ENCODE measurements at regions not wholly inside any gene's neighbourhood (a gene's known extent, or its start where the extent isn't known, plus 50 kb on each side); places are given as distances from the start of the nearest gene placed in this dataset.

DNA sequence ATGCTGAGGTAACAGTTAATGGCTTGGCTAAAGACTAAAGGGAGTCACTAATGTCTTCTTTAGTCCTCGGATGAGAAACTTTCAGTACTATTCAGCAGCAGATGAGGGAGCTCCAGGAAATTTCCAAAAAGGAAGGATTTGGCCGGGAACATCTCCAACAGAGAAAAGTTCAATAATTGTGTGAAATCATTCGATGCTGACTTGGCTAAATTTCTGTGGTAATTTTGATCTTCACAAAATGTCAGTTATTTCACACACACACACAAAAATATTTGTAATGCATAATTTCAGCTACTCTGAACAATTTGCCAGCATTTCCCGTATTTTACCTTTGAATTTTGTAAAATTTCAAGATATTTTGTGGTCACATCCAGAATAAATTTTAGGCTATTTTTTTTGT lies 462.8 kb upstream of the MDFIC2 start:
- Histone ChIP-seq H3K4me2 (ENCODE audit: low read length) (no peak overlapping the region), H4K20me1 (ENCODE audit: insufficient read depth) (no peaks in the 10 kb centered on the region), H3K9me2 (ENCODE audit: insufficient read depth, low read length) (no peaks in the 10 kb centered on the region), H3F3A (ENCODE audit: insufficient read depth, low read length, poor library complexity, severe bottlenecking) (no peaks in the 10 kb centered on the region), H2AFZ (ENCODE audit: low read depth, low read length) (no peak overlapping the region), H3K27ac (ENCODE audit: low read length) (no peak overlapping the region), H3K79me2 (replicated peaks; ENCODE audit: insufficient read depth, low read length) (no peaks in the 10 kb centered on the region), H3K36me3 (ENCODE audit: insufficient read depth, low read length) (no peaks in the 10 kb centered on the region), H3K27me3 (ENCODE audit: insufficient read depth, low read depth, low read length) (no peaks in the 10 kb centered on the region), H3K9ac (ENCODE audit: low read length) (no peak overlapping the region), H3K9me3 (ENCODE audit: low read length) (no peaks in the 10 kb centered on the region), H3K4me3 (ENCODE audit: low read length) (no peak overlapping the region)
- no peak for TF ChIP-seq POLR2AphosphoS5 (IDR thresholded peaks at IDR 0.05)
- TF ChIP-seq, protein P1, sequence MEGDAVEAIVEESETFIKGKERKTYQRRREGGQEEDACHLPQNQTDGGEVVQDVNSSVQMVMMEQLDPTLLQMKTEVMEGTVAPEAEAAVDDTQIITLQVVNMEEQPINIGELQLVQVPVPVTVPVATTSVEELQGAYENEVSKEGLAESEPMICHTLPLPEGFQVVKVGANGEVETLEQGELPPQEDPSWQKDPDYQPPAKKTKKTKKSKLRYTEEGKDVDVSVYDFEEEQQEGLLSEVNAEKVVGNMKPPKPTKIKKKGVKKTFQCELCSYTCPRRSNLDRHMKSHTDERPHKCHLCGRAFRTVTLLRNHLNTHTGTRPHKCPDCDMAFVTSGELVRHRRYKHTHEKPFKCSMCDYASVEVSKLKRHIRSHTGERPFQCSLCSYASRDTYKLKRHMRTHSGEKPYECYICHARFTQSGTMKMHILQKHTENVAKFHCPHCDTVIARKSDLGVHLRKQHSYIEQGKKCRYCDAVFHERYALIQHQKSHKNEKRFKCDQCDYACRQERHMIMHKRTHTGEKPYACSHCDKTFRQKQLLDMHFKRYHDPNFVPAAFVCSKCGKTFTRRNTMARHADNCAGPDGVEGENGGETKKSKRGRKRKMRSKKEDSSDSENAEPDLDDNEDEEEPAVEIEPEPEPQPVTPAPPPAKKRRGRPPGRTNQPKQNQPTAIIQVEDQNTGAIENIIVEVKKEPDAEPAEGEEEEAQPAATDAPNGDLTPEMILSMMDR (IDR thresholded peaks at IDR 0.05; ENCODE audit: poor library complexity, severe bottlenecking) = no peak
- no peak for TF ChIP-seq SMC3 (conservative IDR thresholded peaks at IDR 0.05; ENCODE audit: poor library complexity)
- TF ChIP-seq EZH2 (IDR thresholded peaks at IDR 0.05; ENCODE audit: borderline replicate concordance, insufficient read depth, low read length, poor library complexity, severe bottlenecking) = no peak
- no peak for TF ChIP-seq MXI1 (conservative IDR thresholded peaks at IDR 0.05; ENCODE audit: poor library complexity, severe bottlenecking)
- TF ChIP-seq TAF1 (IDR thresholded peaks at IDR 0.05; ENCODE audit: low read depth) = no peak
- TF ChIP-seq EP300 (conservative IDR thresholded peaks at IDR 0.05; ENCODE audit: poor library complexity, severe bottlenecking) = no peak
- TF ChIP-seq, protein P2, sequence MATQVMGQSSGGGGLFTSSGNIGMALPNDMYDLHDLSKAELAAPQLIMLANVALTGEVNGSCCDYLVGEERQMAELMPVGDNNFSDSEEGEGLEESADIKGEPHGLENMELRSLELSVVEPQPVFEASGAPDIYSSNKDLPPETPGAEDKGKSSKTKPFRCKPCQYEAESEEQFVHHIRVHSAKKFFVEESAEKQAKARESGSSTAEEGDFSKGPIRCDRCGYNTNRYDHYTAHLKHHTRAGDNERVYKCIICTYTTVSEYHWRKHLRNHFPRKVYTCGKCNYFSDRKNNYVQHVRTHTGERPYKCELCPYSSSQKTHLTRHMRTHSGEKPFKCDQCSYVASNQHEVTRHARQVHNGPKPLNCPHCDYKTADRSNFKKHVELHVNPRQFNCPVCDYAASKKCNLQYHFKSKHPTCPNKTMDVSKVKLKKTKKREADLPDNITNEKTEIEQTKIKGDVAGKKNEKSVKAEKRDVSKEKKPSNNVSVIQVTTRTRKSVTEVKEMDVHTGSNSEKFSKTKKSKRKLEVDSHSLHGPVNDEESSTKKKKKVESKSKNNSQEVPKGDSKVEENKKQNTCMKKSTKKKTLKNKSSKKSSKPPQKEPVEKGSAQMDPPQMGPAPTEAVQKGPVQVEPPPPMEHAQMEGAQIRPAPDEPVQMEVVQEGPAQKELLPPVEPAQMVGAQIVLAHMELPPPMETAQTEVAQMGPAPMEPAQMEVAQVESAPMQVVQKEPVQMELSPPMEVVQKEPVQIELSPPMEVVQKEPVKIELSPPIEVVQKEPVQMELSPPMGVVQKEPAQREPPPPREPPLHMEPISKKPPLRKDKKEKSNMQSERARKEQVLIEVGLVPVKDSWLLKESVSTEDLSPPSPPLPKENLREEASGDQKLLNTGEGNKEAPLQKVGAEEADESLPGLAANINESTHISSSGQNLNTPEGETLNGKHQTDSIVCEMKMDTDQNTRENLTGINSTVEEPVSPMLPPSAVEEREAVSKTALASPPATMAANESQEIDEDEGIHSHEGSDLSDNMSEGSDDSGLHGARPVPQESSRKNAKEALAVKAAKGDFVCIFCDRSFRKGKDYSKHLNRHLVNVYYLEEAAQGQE (IDR thresholded peaks at IDR 0.05; ENCODE audit: borderline replicate concordance) = no peak
- no peak for TF ChIP-seq RAD21 (conservative IDR thresholded peaks at IDR 0.05)

DNA sequence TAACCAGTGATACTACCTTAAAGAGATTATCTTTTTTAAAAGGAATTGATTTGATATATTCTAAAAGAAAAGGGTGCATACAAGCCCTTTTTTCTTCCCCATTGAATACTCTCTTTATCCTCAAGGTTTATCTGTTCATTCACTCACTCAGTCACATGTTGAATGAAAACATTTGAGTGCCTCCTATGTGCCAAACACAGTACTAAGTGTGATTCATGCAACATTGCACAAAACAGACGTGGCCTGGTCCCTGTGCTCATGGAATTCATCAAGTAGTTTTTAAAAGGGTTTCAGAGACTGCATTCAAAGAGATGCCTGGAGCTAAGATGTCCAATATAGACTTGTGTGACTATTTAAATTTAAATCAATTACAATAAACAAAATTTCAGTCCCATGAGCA lies 462.2 kb upstream of the MDFIC2 start:
- Histone ChIP-seq H2AFZ (ENCODE audit: low read depth, low read length) (no peak overlapping the region), H3K9me3 (ENCODE audit: low read length) (no peaks in the 10 kb centered on the region), H3K27me3 (ENCODE audit: insufficient read depth, low read depth, low read length) (no peaks in the 10 kb centered on the region), H3K9ac (ENCODE audit: low read length) (no peak overlapping the region), H3K27ac (ENCODE audit: low read length) (no peak overlapping the region), H3K36me3 (ENCODE audit: insufficient read depth, low read length) (no peaks in the 10 kb centered on the region), H3K9me2 (ENCODE audit: insufficient read depth, low read length) (no peaks in the 10 kb centered on the region), H3K79me2 (replicated peaks; ENCODE audit: insufficient read depth, low read length) (no peaks in the 10 kb centered on the region), H4K20me1 (ENCODE audit: insufficient read depth) (no peaks in the 10 kb centered on the region), H3K4me2 (ENCODE audit: low read length) (no peak overlapping the region), H3F3A (ENCODE audit: insufficient read depth, low read length, poor library complexity, severe bottlenecking) (no peaks in the 10 kb centered on the region), H3K4me3 (ENCODE audit: low read length) (no peak overlapping the region)
- TF ChIP-seq MXI1 (conservative IDR thresholded peaks at IDR 0.05; ENCODE audit: poor library complexity, severe bottlenecking) = no peak

Data from neural cell (in vitro differentiated cells).